HFF-Myc (cell line): ENCODE measurements at regions not wholly inside any gene's neighbourhood (a gene's known extent, or its start where the extent isn't known, plus 50 kb on each side); places are given as distances from the start of the nearest gene placed in this dataset.

ENCODE experiments used
- DNase-seq: peaks from one replicate; pipeline ENCODE4 v3.0.0-alpha.2; 2011; ENCODE audit warnings: low read depth; ENCODE audit errors: extremely low read depth
- H3K4me3 ChIP-seq: replicated peaks from 2 replicates; pipeline ENCODE4 v1.5.1; 2011; ENCODE audit warnings: low read depth, mild to moderate bottlenecking, control low read depth, low read length
- TF ChIP-seq, protein P1 (sequence below): IDR thresholded peaks from 2 replicates; pipeline ENCODE4 v1.5.1; 2012; ENCODE audit warnings: mild to moderate bottlenecking, low read depth, low read length, control low read depth; ENCODE audit errors: missing control alignments

DNA sequence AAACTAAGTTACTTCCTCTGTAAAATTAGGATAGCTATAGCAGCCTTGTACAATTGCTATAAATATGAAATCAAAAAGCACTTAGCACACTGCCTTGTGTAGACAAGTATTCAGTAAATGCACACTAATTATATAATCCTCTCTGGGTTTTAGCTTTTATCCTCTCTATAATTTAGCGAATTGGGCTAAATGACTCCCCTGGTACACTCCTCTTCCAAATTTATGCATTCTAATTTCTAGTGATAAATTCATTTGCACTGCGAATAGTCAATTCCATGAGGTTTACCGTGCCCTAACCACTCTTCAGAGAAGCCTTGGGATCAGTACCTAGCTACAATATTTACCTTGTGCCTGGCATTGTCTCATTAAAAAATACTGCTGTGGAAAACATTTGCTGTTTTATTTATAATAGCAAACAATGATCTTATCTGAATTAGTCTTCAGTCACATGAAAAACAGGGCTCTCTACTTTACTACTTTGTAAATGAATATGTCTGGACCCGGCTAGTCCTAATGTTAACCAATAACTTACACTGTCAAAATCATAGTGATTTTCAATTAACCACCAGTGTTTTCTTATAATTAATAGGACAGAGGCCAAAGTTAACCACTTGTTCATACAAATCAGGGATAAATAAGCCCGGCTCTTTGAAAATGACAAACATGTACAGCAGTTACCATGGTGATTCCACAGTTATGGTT is 577.9 kb downstream of the IPMK start:
- TF ChIP-seq, protein P1, sequence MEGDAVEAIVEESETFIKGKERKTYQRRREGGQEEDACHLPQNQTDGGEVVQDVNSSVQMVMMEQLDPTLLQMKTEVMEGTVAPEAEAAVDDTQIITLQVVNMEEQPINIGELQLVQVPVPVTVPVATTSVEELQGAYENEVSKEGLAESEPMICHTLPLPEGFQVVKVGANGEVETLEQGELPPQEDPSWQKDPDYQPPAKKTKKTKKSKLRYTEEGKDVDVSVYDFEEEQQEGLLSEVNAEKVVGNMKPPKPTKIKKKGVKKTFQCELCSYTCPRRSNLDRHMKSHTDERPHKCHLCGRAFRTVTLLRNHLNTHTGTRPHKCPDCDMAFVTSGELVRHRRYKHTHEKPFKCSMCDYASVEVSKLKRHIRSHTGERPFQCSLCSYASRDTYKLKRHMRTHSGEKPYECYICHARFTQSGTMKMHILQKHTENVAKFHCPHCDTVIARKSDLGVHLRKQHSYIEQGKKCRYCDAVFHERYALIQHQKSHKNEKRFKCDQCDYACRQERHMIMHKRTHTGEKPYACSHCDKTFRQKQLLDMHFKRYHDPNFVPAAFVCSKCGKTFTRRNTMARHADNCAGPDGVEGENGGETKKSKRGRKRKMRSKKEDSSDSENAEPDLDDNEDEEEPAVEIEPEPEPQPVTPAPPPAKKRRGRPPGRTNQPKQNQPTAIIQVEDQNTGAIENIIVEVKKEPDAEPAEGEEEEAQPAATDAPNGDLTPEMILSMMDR = no peak
- H3K4me3 ChIP-seq = no peak overlapping the region
- DNase-seq = no peak

- H3K4me3 ChIP-seq = no peak overlapping the region
- TF ChIP-seq, protein P1 = no peak
- no peak for DNase-seq
Measured at GRCh38 chr10:57679916-57680315, 587.8 kb downstream of the IPMK start.

DNA sequence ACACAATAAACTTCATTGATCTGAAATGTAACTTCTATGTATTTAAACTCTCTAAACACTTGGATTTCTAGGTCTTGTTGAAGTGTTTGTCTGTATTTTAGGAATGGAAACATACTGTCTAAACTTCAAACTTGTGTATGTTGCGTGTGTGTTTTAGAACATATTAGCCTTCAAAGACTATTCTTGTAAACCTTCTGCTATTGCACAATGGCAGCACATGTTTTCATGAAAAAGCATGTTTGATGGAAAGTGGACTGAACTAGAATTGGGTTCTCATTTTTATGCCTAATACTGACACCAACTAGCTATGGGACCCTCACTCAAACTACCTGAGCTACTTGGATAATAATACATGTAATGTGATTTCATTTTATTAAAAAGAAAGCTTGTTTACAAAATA is 592.6 kb downstream of the IPMK start:
- no peak overlapping the region for H3K4me3 ChIP-seq
- TF ChIP-seq, protein P1 = no peak
- no peak for DNase-seq

DNA sequence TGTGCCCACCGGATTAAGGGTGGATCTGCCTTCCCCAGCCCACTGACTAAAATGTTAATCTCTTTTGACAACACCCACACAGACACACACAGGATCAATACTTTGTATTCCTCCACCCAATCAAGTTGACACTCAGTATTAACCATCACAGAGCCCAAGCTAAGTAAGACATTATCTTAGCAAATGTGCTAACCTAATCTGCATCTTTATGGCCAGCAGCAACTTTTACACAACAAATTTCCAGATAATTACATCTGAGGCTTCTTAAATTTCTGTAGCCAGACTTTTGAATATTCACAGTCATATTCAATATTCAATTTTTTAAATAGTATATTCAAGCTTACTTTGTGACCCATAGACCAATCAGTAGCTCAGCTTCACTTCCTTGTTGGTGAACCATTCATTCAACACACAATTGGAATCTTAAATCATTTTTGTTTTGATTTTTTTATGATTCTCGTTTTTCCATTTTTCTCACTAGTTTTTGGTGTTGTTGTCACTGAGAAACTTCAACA is 594.2 kb downstream of the IPMK start:
- DNase-seq = no peak
- TF ChIP-seq, protein P1 = no peak
- H3K4me3 ChIP-seq = no peak overlapping the region

DNA sequence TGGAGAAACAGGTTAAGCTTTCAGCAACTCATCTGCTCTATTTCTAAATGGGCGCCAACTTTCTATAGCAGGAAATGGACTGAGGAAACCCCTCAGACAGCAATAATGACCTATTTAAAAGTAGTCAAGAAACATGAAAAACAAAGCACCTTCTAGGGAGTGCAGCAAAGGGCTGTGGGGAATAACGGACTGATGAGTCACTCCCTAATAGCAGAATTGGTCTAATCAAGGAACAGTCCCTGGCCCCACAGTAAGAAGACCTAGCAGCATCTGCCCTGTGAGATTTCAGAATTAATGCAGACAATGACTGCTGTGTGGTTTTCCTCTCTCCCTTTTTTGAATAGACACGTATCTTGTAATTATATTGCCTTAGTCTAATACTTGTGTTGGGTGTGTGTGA is 602.9 kb downstream of the IPMK start:
- TF ChIP-seq, protein P1 = no peak
- DNase-seq = no peak
- H3K4me3 ChIP-seq = no peak overlapping the region

DNA sequence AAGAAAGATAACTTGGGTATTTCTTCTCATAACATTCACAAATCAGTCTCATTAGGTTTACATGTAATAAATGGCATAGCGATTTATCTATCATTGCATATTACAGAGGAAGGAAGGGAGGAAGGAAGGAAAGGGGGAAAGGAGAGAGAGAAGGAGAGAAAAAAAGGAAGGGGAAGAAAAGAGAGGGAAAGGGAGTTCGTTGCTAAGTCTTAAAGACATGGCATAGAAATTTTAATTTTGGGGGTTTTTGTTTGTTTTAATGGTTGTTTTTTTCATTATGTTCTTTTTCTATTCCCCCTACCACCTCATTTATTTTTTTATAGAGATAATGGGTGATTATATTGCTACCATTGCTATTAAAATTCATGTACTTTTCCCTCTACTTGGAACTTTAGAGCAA is 604.3 kb downstream of the IPMK start:
- TF ChIP-seq, protein P1 = no peak
- H3K4me3 ChIP-seq = no peak overlapping the region
- no peak for DNase-seq

DNA sequence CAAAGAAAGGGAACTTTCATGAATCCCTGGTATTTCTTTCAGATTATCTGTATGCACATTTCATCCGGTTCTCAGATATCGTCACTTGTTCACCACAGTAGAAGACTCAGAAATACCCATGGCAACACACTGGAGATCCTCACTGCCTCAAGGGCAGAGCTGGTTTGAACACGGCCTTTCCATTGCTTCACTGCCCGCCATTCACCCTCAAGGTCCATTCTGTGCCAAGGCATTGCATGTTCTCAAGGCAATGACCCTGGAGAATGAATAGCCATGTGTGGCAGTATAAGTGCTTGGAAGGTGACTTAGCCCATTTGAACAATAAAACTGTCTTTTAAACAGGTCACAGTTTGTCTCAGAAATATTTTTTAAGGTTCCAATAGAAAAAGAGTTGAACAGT is 606.5 kb downstream of the IPMK start:
- no peak for DNase-seq

More for the DNA sequence above, 606.5 kb downstream of the IPMK start:
- TF ChIP-seq, protein P1 = no peak
- no peak overlapping the region for H3K4me3 ChIP-seq
